Activated B cell treated with CpG ODN at 0.5 μM for 24 hours (primary cell): ENCODE measurements at regions not wholly inside any gene's neighbourhood (a gene's known extent, or its start where the extent isn't known, plus 50 kb on each side); places are given as distances from the start of the nearest gene placed in this dataset.
"Not testable (repeated sequence)": the region's sequence is repeated elsewhere in the genome, so short reads cannot be mapped to it uniquely, and the experiment has no call there.

Source experiments
- ATAC-seq: fragments of 200-7000 bp; cut with Tn5 transposase; one replicate; pipeline ENCODE4 v1.10.0; 2021; ENCODE audit warnings: low read depth, mild to moderate bottlenecking, moderate library complexity
- CTCF ChIA-PET: fragments of 350-600 bp; sonication (Branson Sonifier 250); formaldehyde crosslinking; loops from one replicate; lab custom pipeline; 2021; ENCODE audit warnings: antibody characterized with exemption; lab: Charles Lee
- POLR2A ChIA-PET: fragments of 350-600 bp; sonication (Branson Sonifier 250); formaldehyde crosslinking; loops from one replicate; lab custom pipeline; 2021; ENCODE audit warnings: antibody characterized with exemption; lab: Charles Lee
- DNase-seq: peaks from one replicate; pipeline ENCODE4 v3.0.0; 2022
- H3K27ac Mint-ChIP-seq: one replicate; pipeline ENCODE4 v1.8.0; 2020; ENCODE audit warnings: mixed read lengths
- H3K27me3 Mint-ChIP-seq: one replicate; pipeline ENCODE4 v1.8.0; 2021; ENCODE audit warnings: mixed read lengths
- H3K36me3 Mint-ChIP-seq: one replicate; pipeline ENCODE4 v1.8.0; 2021; ENCODE audit warnings: low read depth, mixed read lengths
- H3K4me1 Mint-ChIP-seq: one replicate; pipeline ENCODE4 v1.8.0; 2021; ENCODE audit warnings: mixed read lengths
- H3K4me3 Mint-ChIP-seq: one replicate; pipeline ENCODE4 v1.8.0; 2020; ENCODE audit warnings: mild to moderate bottlenecking, mixed read lengths
- H3K9me3 Mint-ChIP-seq: one replicate; pipeline ENCODE4 v1.8.0; 2020; ENCODE audit warnings: mixed read lengths
- CTCF ChIP-seq: fragments of 200-600 bp; IDR thresholded peaks from one replicate; pipeline ENCODE4 v1.8.0; 2022; ENCODE audit warnings: antibody characterized with exemption, mild to moderate bottlenecking
- intact Hi-C: fragments of 100-400 bp; cut with micrococcal nuclease; formaldehyde crosslinking; loops from one replicate; pipeline ENCODE4 v1.15.1; 2024

GRCh38 chr19:14285726-14286125 is 79.8 kb upstream of the ADGRL1 start:
- H3K4me3 Mint-ChIP-seq, ATAC-seq, CTCF ChIA-PET, H3K27me3 Mint-ChIP-seq, H3K27ac Mint-ChIP-seq, DNase-seq, H3K36me3 Mint-ChIP-seq, POLR2A ChIA-PET, H3K9me3 Mint-ChIP-seq: not testable (repeated sequence)
- intact Hi-C loops, result loop anchor here (10.0 kb wide), 2 partner anchors 59 to 71 kb away; no protein-coding TSS in a partner anchor
- peaks cover 11% of the 10 kb centered on the region for H3K4me1 Mint-ChIP-seq

GRCh38 chr19:14283813-14284520 is 78.0 kb upstream of the ADGRL1 start:
- DNase-seq, CTCF ChIA-PET, H3K27me3 Mint-ChIP-seq, H3K9me3 Mint-ChIP-seq, H3K36me3 Mint-ChIP-seq, H3K27ac Mint-ChIP-seq, H3K4me3 Mint-ChIP-seq, POLR2A ChIA-PET: not testable (repeated sequence)
- ATAC-seq, result peak; percentile 34
- H3K4me1 Mint-ChIP-seq, result peaks cover 11% of the 10 kb centered on the region
- intact Hi-C loops, result loop anchor here (10.0 kb wide), 2 partner anchors 61 to 69 kb away; no protein-coding TSS in a partner anchor

GRCh38 chr19:14279270-14279669 is 73.3 kb upstream of the ADGRL1 start:
- H3K4me1 Mint-ChIP-seq, result peaks cover 12% of the 10 kb centered on the region
- CTCF ChIA-PET, H3K4me3 Mint-ChIP-seq, H3K36me3 Mint-ChIP-seq, DNase-seq, H3K9me3 Mint-ChIP-seq, ATAC-seq, intact Hi-C loops, POLR2A ChIA-PET, H3K27me3 Mint-ChIP-seq, H3K27ac Mint-ChIP-seq: not testable (repeated sequence)

- DNase-seq (no peak), ATAC-seq (no peak)
- POLR2A ChIA-PET, result interaction anchor here (0.6 kb wide), 1 partner anchor 125 kb away, joined by 7 read pairs; no protein-coding TSS in a partner anchor
- CTCF ChIA-PET, result no interaction called here
- Mint-ChIP-seq H3K27me3 (peaks cover 10% of the 10 kb centered on the region), H3K4me1 (peaks cover 6% of the 10 kb centered on the region), H3K27ac (no peak overlapping the region), H3K4me3 (no peak overlapping the region), H3K36me3 (no peaks in the 10 kb centered on the region), H3K9me3 (peaks cover 4% of the 10 kb centered on the region)
- intact Hi-C loops, result no loop called here
- no peak for TF ChIP-seq CTCF
Measured at GRCh38 chr19:14277608-14278007, 71.6 kb upstream of the ADGRL1 start.

GRCh38 chr19:14275823-14276222 is 69.9 kb upstream of the ADGRL1 start:
- ATAC-seq, H3K36me3 Mint-ChIP-seq, POLR2A ChIA-PET, intact Hi-C loops, H3K4me1 Mint-ChIP-seq, H3K27ac Mint-ChIP-seq, H3K4me3 Mint-ChIP-seq, DNase-seq, H3K9me3 Mint-ChIP-seq: not testable (repeated sequence)
- CTCF ChIA-PET, result interaction anchor here (0.8 kb wide), 1 partner anchor 13 kb away, joined by 3 read pairs; no protein-coding TSS in a partner anchor
- H3K27me3 Mint-ChIP-seq, result peaks cover 17% of the 10 kb centered on the region

- CTCF ChIA-PET, result no interaction called here
- DNase-seq, result no peak
Measured at GRCh38 chr19:14272623-14273022, 66.7 kb upstream of the ADGRL1 start.

More at GRCh38 chr19:14272623-14273022, 66.7 kb upstream of the ADGRL1 start:
- TF ChIP-seq CTCF, result no peak
- peaks cover 4% of the 10 kb centered on the region for H3K9me3 Mint-ChIP-seq
- H3K27me3 Mint-ChIP-seq, result peaks cover 17% of the 10 kb centered on the region
- no peak overlapping the region for H3K27ac Mint-ChIP-seq
- H3K4me1 Mint-ChIP-seq, result peaks cover 6% of the 10 kb centered on the region
- POLR2A ChIA-PET, result no interaction called here
- intact Hi-C loops, result no loop called here
- no peaks in the 10 kb centered on the region for H3K36me3 Mint-ChIP-seq
- no peak for ATAC-seq
- H3K4me3 Mint-ChIP-seq, result no peak overlapping the region
